MM.1S (cell line): ENCODE measurements at regions not wholly inside any gene's neighbourhood (a gene's known extent, or its start where the extent isn't known, plus 50 kb on each side); places are given as distances from the start of the nearest gene placed in this dataset.

ENCODE experiments used
- CTCF ChIP-seq: fragments of 300-600 bp; sonication (generic); IDR thresholded peaks from 2 replicates; pipeline ENCODE4 v1.5.1; 2016; ENCODE audit warnings: antibody characterized with exemption, low read length, mixed read lengths
- EZH2 ChIP-seq: fragments of 300-600 bp; sonication (generic); optimal IDR thresholded peaks from 2 replicates; pipeline ENCODE3; 2017; ENCODE audit warnings: low read depth, mild to moderate bottlenecking, antibody characterized with exemption, low read length, mixed read lengths

- TF ChIP-seq EZH2 (no peak), CTCF (no peak)
Measured at GRCh38 chr7:47194516-47195057, 387.3 kb downstream of the TNS3 start.
